OCI-LY1 (cell line): ENCODE measurements at regions not wholly inside any gene's neighbourhood (a gene's known extent, or its start where the extent isn't known, plus 50 kb on each side); places are given as distances from the start of the nearest gene placed in this dataset.

Experiments
- H2AFZ ChIP-seq: fragments of 200-600 bp; sonication (generic), shearing (Covaris generic); 2 replicates; pipeline ENCODE4 v1.6.0; 2014; ENCODE audit warnings: antibody characterized with exemption, mild to moderate bottlenecking, low read length
- H3F3A ChIP-seq: fragments of 200-600 bp; sonication (generic), shearing (Covaris generic); 2 replicates; pipeline ENCODE4 v1.6.0; 2014; ENCODE audit warnings: mild to moderate bottlenecking, antibody characterized with exemption, low read length, moderate library complexity; ENCODE audit not compliant: insufficient read depth
- H3K27ac ChIP-seq: fragments of 200-600 bp; sonication (generic); 2 replicates; pipeline ENCODE4 v1.5.1; 2014; ENCODE audit warnings: low read length, mixed run types, mild to moderate bottlenecking, low read depth; ENCODE audit not compliant: poor library complexity, severe bottlenecking
- H3K27me3 ChIP-seq: fragments of 200-600 bp; sonication (generic); 2 replicates; pipeline ENCODE4 v1.6.0; 2014; ENCODE audit warnings: antibody characterized with exemption, mild to moderate bottlenecking, low read length, moderate library complexity; ENCODE audit not compliant: insufficient read depth
- H3K36me3 ChIP-seq: fragments of 200-600 bp; sonication (generic); 2 replicates; pipeline ENCODE4 v1.6.1; 2014; ENCODE audit warnings: mild to moderate bottlenecking, antibody characterized with exemption, low read length, moderate library complexity, mixed read lengths; ENCODE audit not compliant: insufficient read depth
- H3K4me1 ChIP-seq: fragments of 200-600 bp; sonication (generic); 2 replicates; pipeline ENCODE4 v1.5.1; 2014; ENCODE audit warnings: mild to moderate bottlenecking, low read length, moderate library complexity; ENCODE audit not compliant: insufficient read depth, severe bottlenecking
- H3K4me2 ChIP-seq: fragments of 200-600 bp; sonication (generic), shearing (Covaris generic); 2 replicates; pipeline ENCODE4 v1.6.1; 2014; ENCODE audit warnings: low read length
- H3K4me3 ChIP-seq: fragments of 200-600 bp; sonication (generic); 2 replicates; pipeline ENCODE4 v1.5.1; 2014; ENCODE audit warnings: low read length, low read depth, mild to moderate bottlenecking, mixed read lengths; ENCODE audit not compliant: poor library complexity, severe bottlenecking
- H3K79me2 ChIP-seq: fragments of 200-600 bp; shearing (Covaris generic); 2 replicates; pipeline ENCODE4 v1.6.1; 2016; ENCODE audit warnings: mixed run types, low read length, mixed read lengths; ENCODE audit not compliant: insufficient read depth
- H3K9ac ChIP-seq: fragments of 200-600 bp; sonication (generic), shearing (Covaris generic); 2 replicates; pipeline ENCODE4 v1.6.1; 2014; ENCODE audit warnings: mild to moderate bottlenecking, low read length, mixed read lengths
- H3K9me2 ChIP-seq: fragments of 200-600 bp; sonication (generic), shearing (Covaris generic); 2 replicates; pipeline ENCODE4 v1.6.1; 2014; ENCODE audit warnings: low read depth, mild to moderate bottlenecking, low read length, mixed read lengths
- H3K9me3 ChIP-seq: fragments of 200-600 bp; shearing (Covaris generic); 2 replicates; pipeline ENCODE4 v1.6.1; 2014; ENCODE audit warnings: low read length, mixed read lengths
- H4K20me1 ChIP-seq: fragments of 200-600 bp; sonication (generic), shearing (Covaris generic); 2 replicates; pipeline ENCODE4 v1.6.0; 2016; ENCODE audit warnings: mild to moderate bottlenecking, low read length; ENCODE audit not compliant: insufficient read depth
- CTCF ChIP-seq: fragments of 200-600 bp; sonication (generic), shearing (Covaris generic); IDR thresholded peaks from 2 replicates; pipeline ENCODE4 v1.5.1; 2017; ENCODE audit warnings: mild to moderate bottlenecking, antibody characterized with exemption, low read length, moderate library complexity, mixed read lengths
- EZH2 ChIP-seq: fragments of 200-600 bp; sonication (generic), shearing (Covaris generic); IDR thresholded peaks from 2 replicates; pipeline ENCODE4 v1.8.0; 2017; ENCODE audit warnings: borderline replicate concordance, mixed run types, mild to moderate bottlenecking, antibody characterized with exemption, low read length, moderate library complexity, mixed read lengths

GRCh38 chr5:26181582-26181981 lies 856.8 kb downstream of the CDH9 start:
- no peak overlapping the region for H3K4me2 ChIP-seq
- no peak for TF ChIP-seq CTCF
- TF ChIP-seq EZH2: no peak
- H3K9me2 ChIP-seq: no peaks in the 10 kb centered on the region
- no peak overlapping the region for H3K9ac ChIP-seq
- no peaks in the 10 kb centered on the region for H3K9me3 ChIP-seq
- no peaks in the 10 kb centered on the region for H3F3A ChIP-seq
- H3K27ac ChIP-seq: no peak overlapping the region
- no peaks in the 10 kb centered on the region for H3K79me2 ChIP-seq
- H3K27me3 ChIP-seq: no peaks in the 10 kb centered on the region
- no peak overlapping the region for H2AFZ ChIP-seq
- no peaks in the 10 kb centered on the region for H4K20me1 ChIP-seq
- no peaks in the 10 kb centered on the region for H3K4me1 ChIP-seq
- H3K36me3 ChIP-seq: no peaks in the 10 kb centered on the region
- no peak overlapping the region for H3K4me3 ChIP-seq

DNA sequence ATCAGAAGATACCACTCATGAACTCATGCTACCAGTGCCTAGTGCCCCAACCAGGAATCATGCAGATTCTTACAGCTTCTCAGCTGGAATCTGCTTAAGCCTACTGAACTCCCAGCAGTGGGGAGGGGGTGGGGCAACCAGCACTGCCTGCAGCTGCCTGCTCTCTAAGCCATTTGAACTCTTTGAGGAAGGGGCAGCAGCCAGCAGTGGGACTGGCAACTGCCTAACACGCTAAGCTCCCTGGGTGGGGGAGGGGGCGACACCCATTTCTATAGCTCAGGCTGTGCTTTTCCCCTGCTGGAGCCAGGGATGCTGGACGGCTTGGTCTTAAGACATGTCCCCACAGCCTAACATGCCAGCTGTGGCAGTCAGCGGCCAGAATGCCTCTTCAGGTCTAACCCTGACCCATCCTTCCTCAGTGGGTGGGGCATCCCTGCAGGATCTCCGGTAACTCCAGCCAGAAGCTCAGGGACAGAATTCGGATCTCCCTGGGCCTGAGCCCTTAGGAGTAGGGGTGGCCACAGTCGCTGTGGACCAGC lies 889.7 kb downstream of the CDH9 start:
- Histone ChIP-seq H3K36me3 (no peaks in the 10 kb centered on the region), H4K20me1 (no peaks in the 10 kb centered on the region), H2AFZ (no peak overlapping the region), H3K27me3 (no peaks in the 10 kb centered on the region), H3K4me1 (no peaks in the 10 kb centered on the region), H3K79me2 (no peaks in the 10 kb centered on the region), H3K9me2 (no peaks in the 10 kb centered on the region), H3K9me3 (no peaks in the 10 kb centered on the region), H3K27ac (no peak overlapping the region), H3K4me3 (no peak overlapping the region), H3F3A (no peaks in the 10 kb centered on the region), H3K9ac (no peak overlapping the region), H3K4me2 (no peak overlapping the region)
- TF ChIP-seq EZH2 (no peak), CTCF (no peak)

DNA sequence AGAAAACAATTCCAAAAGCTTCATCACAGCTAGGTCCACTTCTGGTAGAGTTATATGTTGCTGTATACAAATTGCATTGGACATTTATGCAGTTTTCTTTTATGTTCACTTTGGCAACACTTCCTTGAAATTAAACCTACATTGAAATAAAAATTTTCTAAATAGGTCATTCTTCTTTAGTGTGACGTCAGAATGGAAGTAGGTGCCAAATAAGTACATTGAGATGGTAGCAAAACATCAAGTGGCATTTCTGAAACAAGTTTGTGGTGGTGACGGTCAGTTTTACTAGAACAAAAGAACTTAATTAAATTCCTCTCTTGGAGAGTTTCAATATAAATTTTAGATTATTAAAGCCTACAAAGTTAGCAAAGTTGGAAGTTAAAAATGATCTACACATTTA lies 895.1 kb downstream of the CDH9 start:
- Histone ChIP-seq H3K4me3 (no peak overlapping the region), H3K4me1 (no peaks in the 10 kb centered on the region), H3K9me2 (no peaks in the 10 kb centered on the region), H3K27ac (no peak overlapping the region), H3K36me3 (no peaks in the 10 kb centered on the region), H3K4me2 (no peak overlapping the region), H3K9ac (no peak overlapping the region), H3K9me3 (no peaks in the 10 kb centered on the region), H3F3A (no peaks in the 10 kb centered on the region), H4K20me1 (no peaks in the 10 kb centered on the region), H3K79me2 (no peaks in the 10 kb centered on the region), H2AFZ (no peak overlapping the region), H3K27me3 (no peaks in the 10 kb centered on the region)
- no peak for TF ChIP-seq CTCF
- no peak for TF ChIP-seq EZH2
